GM12865 (cell line): ENCODE measurements at regions not wholly inside any gene's neighbourhood (a gene's known extent, or its start where the extent isn't known, plus 50 kb on each side); places are given as distances from the start of the nearest gene placed in this dataset.
"Not testable (repeated sequence)": the region's sequence is repeated elsewhere in the genome, so short reads cannot be mapped to it uniquely, and the experiment has no call there.

Experiments used
- DNase-seq: peaks from one replicate; pipeline ENCODE4 v3.0.0; 2010; ENCODE audit warnings: low read depth
- H3K4me3 ChIP-seq: 2 replicates; pipeline ENCODE4 v1.5.1; 2011; ENCODE audit warnings: mild to moderate bottlenecking, low read depth, low read length, control low read depth
- TF ChIP-seq, protein P1 (sequence below): IDR thresholded peaks from 2 replicates; pipeline ENCODE4 v1.5.1; 2011; ENCODE audit warnings: low read length, control low read depth, low read depth, inconsistent platforms; ENCODE audit not compliant: insufficient read depth; ENCODE audit errors: missing control alignments

DNA sequence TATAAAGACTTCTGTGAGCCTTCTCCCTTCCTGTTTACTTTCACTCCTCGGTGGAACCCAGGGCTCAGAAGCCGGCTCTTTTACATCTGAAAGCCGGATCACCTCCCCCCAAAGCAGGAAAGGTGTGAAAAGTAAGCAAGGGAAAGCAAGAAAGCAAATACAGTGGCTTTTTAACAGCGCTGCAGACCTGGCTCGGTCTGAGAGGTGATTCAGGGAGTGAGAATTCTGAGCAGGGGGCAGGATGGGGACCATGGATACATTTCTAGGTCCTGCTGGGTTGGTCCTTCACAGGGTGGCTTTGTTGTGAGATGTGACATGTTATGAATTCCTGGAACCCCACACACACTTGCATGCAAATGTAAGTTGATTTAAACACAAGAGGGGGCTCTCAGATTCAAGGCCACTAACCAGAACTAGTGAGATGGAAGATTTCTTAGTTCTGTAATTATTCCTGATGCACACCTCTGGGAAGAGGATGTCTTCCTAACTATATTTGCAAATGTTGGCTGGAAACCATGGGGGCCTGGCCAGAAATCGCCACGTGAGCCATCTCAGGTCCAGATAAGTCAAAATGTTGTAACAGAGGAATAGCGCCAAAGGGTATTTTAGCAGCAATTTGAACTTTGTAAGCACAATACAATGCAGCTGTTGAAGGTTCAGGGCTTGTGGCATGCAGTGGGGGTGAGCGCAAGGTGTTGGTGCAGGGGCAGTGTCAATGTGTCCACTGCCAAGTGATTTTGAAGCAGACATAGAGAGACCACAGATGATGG lies 670.1 kb upstream of the LCORL start:
- no peak overlapping the region for H3K4me3 ChIP-seq
- TF ChIP-seq, protein P1, sequence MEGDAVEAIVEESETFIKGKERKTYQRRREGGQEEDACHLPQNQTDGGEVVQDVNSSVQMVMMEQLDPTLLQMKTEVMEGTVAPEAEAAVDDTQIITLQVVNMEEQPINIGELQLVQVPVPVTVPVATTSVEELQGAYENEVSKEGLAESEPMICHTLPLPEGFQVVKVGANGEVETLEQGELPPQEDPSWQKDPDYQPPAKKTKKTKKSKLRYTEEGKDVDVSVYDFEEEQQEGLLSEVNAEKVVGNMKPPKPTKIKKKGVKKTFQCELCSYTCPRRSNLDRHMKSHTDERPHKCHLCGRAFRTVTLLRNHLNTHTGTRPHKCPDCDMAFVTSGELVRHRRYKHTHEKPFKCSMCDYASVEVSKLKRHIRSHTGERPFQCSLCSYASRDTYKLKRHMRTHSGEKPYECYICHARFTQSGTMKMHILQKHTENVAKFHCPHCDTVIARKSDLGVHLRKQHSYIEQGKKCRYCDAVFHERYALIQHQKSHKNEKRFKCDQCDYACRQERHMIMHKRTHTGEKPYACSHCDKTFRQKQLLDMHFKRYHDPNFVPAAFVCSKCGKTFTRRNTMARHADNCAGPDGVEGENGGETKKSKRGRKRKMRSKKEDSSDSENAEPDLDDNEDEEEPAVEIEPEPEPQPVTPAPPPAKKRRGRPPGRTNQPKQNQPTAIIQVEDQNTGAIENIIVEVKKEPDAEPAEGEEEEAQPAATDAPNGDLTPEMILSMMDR, result no peak
- DNase-seq, result peak; percentile 7

DNA sequence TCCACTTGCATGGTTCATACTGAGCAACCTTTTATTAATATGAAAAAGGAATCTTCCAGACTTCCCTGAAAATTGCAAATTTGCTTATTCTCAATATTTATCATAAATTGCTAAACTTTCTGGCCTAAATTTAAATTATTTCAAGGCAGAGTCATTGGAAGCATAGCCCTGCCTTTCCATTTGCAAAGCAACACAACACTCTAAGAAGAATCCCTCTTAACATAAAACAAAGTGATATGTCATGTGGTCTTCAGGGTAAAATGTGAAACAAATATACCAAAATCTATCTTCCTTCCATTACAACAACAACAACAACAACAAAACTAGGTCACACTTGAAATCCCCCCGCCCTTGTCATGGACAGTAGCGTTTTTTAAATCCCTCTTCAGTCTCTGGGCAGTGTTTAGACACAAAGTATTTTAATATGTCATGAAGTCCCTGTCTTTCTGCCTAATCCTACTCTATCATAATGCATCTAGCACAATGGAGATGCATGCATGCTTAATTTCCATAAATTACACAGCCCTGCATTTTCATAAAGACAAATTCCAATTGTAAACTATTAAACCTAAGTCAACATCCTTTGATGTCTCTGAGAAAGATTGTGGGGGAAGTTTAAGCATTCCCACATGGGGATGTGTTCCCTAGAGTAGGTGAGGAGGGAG lies 668.9 kb upstream of the LCORL start:
- TF ChIP-seq, protein P1, result no peak
- DNase-seq, result no peak
- H3K4me3 ChIP-seq, result no peak overlapping the region

DNA sequence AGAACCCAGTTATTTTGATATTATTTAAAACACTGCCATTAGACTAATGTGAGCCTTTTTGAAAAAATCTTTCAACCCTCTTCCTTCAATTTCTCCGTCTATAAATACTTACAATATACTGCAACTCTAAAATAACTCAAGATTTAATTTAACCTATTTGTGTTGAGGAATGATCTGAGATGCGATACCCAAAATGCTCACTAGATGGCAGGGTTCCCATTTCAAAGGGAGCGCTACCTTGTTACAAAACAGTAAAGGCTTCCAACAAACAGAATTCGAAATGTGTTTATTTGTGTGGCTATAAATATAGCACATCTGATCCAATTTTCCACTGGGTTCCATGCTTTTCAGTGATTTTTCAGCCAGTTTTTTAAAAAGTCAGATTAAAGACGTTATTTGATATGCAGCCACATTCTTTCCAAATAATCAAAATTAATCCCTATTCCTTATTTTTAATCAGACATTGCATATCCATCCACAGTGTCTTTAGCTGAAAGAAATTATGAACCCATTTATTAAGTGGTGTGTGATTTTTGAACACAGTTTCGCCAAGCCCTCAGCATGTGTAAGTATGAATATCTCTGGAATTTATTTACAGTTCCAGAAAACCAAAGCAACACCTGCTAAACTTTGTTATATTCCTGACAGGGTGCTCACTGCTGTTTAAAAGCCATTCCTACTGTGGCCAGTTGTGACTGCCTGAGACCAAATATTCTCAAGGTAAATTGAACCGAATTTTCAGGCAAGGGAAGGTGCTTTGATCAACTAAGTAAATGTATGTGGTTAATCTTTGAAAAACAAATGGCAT lies 668.0 kb upstream of the LCORL start:
- TF ChIP-seq, protein P1, result peak; percentile 71
- peak; percentile 72 for DNase-seq
- no peak overlapping the region for H3K4me3 ChIP-seq

DNA sequence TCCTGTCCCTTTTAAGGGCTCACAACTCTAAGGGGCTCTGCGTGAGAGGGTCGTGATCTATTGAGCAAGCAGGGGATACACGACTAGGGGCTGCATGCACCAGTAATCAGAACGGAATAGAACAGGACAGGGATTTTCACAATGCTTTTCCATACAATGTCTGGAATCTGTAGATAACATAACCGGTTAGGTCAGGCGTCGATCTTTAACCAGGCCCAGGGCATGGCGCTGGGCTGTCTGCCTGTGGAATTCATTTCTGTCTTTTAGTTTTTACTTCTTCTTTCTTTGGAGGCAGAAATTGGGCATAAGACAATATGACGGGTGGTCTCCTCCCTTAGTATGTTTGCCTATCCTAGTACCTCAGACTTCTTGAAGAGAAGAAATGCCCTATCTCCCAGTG lies 666.8 kb upstream of the LCORL start:
- H3K4me3 ChIP-seq, DNase-seq: not testable (repeated sequence)

DNA sequence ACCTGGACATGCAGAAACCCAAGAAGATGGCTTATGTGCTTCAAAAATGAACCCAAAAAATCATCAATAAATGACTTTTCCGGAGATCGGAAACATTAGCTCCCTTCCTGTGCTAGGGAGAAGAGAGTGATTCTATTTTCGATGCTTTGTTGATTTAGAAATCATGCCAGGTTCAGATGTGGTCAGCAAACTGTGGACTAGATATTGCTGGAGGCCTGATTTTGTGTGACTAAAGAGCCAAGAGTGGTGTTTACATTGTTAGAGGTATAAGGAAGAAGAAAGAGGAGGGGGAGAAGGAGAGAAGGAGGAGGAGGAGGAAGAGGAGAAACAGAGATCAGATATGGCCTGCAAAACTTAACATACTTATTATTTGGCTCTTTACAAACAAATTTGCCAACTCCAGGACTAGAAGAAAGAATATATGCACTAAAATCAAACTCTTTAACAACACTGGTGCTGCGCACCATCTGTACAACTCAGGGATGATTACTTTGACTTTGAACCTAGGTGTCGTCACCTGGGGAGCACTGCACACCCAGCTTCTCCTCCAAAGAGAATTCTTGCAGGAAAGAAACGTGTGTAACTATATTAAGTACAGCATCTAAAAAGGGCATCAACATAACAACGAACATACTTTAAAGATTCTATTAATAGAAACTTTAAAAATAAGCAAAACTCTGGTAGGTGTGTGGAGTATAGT lies 664.9 kb upstream of the LCORL start:
- TF ChIP-seq, protein P1, result no peak
- no peak for DNase-seq
- H3K4me3 ChIP-seq, result no peak overlapping the region

DNA sequence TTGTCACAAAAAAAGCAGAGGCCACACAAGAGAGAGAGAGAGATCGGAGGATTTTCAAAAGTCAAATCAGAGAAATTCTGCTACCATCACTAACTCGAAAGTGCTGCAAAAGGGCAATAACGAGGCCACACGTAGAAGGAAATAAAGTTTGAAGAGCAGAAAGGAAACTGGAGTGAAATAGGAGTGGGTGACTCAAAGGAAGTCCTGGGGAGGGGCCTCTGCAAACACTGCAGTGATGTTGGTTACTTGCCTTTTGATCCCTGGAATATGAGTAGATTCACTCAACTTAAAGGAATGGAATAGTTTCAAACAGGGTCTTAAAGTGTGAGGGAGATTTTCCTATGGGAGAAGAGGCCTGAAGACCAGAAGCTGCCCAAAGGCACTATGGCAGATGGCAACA lies 663.4 kb upstream of the LCORL start:
- H3K4me3 ChIP-seq, result no peak overlapping the region
- no peak for DNase-seq
- TF ChIP-seq, protein P1, result no peak
